ENCODE measurements at regions not wholly inside any gene's neighbourhood (a gene's known extent, or its start where the extent isn't known, plus 50 kb on each side); places are given as distances from the start of the nearest gene placed in this dataset.

DNA sequence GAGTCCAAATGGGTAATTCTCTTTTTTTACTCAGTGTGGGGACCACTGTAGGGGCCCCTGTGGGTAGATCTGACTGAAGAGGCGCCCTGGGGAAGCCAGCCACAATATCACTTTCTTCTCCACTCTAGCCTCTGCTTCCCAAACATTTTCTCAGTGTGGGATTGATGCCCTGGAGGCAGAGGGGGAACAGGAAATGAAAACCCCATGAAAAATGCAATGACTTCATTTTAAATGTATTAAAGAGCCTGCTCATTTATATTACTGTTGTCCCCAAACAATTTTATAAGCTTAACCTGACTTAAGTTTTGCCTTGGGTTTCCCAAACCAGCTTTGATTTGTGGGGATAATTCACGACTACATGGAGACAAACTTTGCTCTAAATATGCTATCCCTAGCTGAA, 181.9 kb downstream of the C1orf94 start:
- TF ChIP-seq, protein P1, sequence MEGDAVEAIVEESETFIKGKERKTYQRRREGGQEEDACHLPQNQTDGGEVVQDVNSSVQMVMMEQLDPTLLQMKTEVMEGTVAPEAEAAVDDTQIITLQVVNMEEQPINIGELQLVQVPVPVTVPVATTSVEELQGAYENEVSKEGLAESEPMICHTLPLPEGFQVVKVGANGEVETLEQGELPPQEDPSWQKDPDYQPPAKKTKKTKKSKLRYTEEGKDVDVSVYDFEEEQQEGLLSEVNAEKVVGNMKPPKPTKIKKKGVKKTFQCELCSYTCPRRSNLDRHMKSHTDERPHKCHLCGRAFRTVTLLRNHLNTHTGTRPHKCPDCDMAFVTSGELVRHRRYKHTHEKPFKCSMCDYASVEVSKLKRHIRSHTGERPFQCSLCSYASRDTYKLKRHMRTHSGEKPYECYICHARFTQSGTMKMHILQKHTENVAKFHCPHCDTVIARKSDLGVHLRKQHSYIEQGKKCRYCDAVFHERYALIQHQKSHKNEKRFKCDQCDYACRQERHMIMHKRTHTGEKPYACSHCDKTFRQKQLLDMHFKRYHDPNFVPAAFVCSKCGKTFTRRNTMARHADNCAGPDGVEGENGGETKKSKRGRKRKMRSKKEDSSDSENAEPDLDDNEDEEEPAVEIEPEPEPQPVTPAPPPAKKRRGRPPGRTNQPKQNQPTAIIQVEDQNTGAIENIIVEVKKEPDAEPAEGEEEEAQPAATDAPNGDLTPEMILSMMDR (IDR thresholded peaks at IDR 0.05), result no peak
- TF ChIP-seq POLR2AphosphoS5 (IDR thresholded peaks at IDR 0.05), result no peak
- no peak for TF ChIP-seq EP300 (IDR thresholded peaks at IDR 0.05)
- no peak for TF ChIP-seq POLR2A (IDR thresholded peaks at IDR 0.05)
- Histone ChIP-seq H3K4me1 (no peaks in the 10 kb centered on the region), H3K27ac (no peak overlapping the region), H3K4me3 (no peak overlapping the region), H3K9me3 (no peaks in the 10 kb centered on the region), H3K27me3 (peaks cover 0 to 3% (median 0%) of the 10 kb centered on the region in 3 donors), H3K36me3 (no peaks in the 10 kb centered on the region)
- no peak for DNase-seq
- intact Hi-C loops (cut with DNase I), result no loop called here
- 40 to 66% methylated on average over 2 of the region's 2 CpGs for WGBS, 2 donors

DNA sequence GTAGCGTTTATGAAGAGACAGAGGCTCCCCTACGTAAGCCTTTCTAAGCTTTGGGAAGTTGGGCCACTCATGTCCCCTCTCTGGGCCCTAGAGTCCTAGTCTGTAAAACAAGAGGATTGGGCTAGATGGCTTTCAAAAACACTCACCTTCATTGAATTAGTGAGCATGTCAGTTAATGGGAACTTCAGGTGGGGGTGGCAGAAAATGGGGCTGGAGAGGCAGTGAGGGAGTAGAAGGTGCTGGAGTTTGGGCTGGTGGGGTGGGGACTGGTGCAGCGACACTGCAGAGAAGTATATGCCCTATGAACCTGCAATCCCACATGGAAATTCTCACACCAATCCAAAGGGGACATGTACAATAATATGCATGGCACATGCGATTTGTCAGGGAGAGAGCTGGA, 182.7 kb downstream of the C1orf94 start:
- H3K27me3 ChIP-seq, result peaks cover 0 to 3% (median 0%) of the 10 kb centered on the region in 3 donors
- H3K27ac ChIP-seq, result no peak overlapping the region
- WGBS, 2 donors, result 84 to 89% methylated on average over 4 of the region's 4 CpGs
- H3K4me3 ChIP-seq, result no peak overlapping the region
- intact Hi-C loops (cut with DNase I), result no loop called here
- H3K36me3 ChIP-seq, result no peaks in the 10 kb centered on the region
- H3K4me1 ChIP-seq, result no peaks in the 10 kb centered on the region
- TF ChIP-seq, protein P1 (IDR thresholded peaks at IDR 0.05), result no peak
- no peak for TF ChIP-seq EP300 (IDR thresholded peaks at IDR 0.05)
- no peak for TF ChIP-seq POLR2A (IDR thresholded peaks at IDR 0.05)
- no peak for TF ChIP-seq POLR2AphosphoS5 (IDR thresholded peaks at IDR 0.05)
- no peak for DNase-seq
- no peaks in the 10 kb centered on the region for H3K9me3 ChIP-seq

DNA sequence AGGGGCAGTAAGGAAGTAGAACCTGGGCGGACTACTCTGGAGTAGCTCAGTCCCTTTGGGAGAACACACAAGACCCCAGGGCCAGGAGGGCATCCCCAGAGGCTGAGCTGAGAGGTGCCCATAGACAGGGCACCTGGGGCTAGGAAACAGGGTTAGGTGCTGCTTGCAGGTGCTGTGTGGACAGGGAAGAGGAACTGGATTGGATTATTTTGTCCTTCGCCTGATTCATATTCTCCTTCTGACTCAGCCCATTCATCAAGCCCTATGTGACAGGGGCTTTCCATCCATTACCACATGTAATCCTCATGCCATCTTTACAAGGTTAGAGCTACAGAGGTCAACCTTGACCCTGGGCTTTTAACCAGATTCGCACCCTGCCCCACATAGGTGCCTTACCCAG, 183.9 kb downstream of the C1orf94 start:
- H3K27me3 ChIP-seq, result peaks cover 0 to 3% (median 0%) of the 10 kb centered on the region in 3 donors
- DNase-seq, result no peak
- TF ChIP-seq, protein P1 (IDR thresholded peaks at IDR 0.05), result no peak
- no peak for TF ChIP-seq POLR2AphosphoS5 (IDR thresholded peaks at IDR 0.05)
- no peak for TF ChIP-seq EP300 (IDR thresholded peaks at IDR 0.05)
- no peak for TF ChIP-seq POLR2A (IDR thresholded peaks at IDR 0.05)
- H3K4me1 ChIP-seq, result no peaks in the 10 kb centered on the region
- H3K36me3 ChIP-seq, result no peaks in the 10 kb centered on the region
- WGBS, 2 donors, result 71 to 82% methylated on average over 3 of the region's 3 CpGs
- H3K9me3 ChIP-seq, result no peaks in the 10 kb centered on the region
- H3K4me3 ChIP-seq, result no peak overlapping the region
- intact Hi-C loops (cut with DNase I), result no loop called here
- H3K27ac ChIP-seq, result no peak overlapping the region

DNA sequence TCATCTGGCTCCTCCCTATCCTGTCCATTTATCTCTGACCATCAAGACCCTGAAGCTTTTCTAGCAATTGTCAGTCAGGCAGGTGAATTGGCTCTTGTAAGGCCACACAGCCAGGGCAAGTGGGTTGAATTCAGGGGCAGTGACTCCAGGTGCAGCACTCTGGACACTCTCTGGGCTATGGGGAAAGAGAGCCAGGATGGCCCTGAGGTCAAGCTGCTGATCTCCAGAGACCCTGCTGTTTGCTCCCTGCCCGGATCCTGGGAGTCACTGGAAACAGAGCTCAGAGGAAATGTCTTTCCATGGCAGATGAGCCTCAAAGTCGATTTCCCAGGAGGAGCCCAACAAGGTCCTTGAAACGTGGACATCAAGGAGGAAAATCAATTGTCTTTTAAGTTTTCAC, 184.4 kb downstream of the C1orf94 start:
- no peak for DNase-seq
- H3K27me3 ChIP-seq, result peaks cover 0 to 3% (median 0%) of the 10 kb centered on the region in 3 donors
- H3K4me3 ChIP-seq, result no peak overlapping the region
- no peaks in the 10 kb centered on the region for H3K9me3 ChIP-seq
- no peak overlapping the region for H3K27ac ChIP-seq
- H3K4me1 ChIP-seq, result no peaks in the 10 kb centered on the region
- no peaks in the 10 kb centered on the region for H3K36me3 ChIP-seq
- TF ChIP-seq POLR2A (IDR thresholded peaks at IDR 0.05), result no peak
- whole genome bisulfite sequencing, 2 donors, result 33 to 58% methylated on average over 3 of the region's 3 CpGs
- intact Hi-C loops (cut with DNase I), result no loop called here

DNA sequence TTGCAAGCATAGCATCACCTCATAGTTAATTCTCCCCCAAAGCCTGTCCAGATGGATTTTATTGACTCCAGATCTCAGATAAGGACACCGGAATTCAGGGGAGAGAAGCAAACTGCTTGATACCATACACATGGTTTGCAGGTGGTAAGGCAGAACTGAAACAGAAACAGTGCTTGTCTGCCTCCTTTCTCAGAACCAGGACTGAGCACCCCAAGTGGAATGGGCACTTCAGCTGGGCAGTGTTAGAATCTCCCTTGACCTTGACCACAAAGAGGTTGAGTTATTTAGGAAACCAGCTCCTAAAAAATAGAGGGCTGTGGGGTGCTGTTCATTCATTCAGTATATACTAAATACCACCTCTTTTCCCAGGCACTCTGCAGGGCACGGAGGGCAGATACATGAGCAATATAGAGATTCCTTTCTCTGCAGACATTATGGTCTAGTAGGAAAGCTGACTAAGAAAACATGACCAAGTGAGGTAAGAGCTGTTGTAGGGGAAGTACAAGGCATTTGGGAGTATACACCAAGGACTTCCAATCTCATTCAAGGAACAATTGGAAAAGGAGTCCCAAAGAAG, 185.2 kb downstream of the C1orf94 start:
- Histone ChIP-seq H3K27me3 (peaks cover 0 to 3% (median 0%) of the 10 kb centered on the region in 3 donors), H3K9me3 (no peaks in the 10 kb centered on the region), H3K27ac (no peak overlapping the region), H3K36me3 (no peaks in the 10 kb centered on the region), H3K4me1 (no peaks in the 10 kb centered on the region), H3K4me3 (no peak overlapping the region)
- DNase-seq, result no peak
- TF ChIP-seq, protein P1 (IDR thresholded peaks at IDR 0.05), result no peak
- TF ChIP-seq POLR2AphosphoS5 (IDR thresholded peaks at IDR 0.05) (no peak), POLR2A (IDR thresholded peaks at IDR 0.05) (no peak), EP300 (IDR thresholded peaks at IDR 0.05) (no peak)
- WGBS, 2 donors, result 43 to 67% methylated on average over 2 of the region's 2 CpGs
- intact Hi-C loops (cut with DNase I), result no loop called here

Data from sigmoid colon (tissue), 6 donors.